GM12878 (cell line): ENCODE measurements at regions not wholly inside any gene's neighbourhood (a gene's known extent, or its start where the extent isn't known, plus 50 kb on each side); places are given as distances from the start of the nearest gene placed in this dataset.

Experiments
- ATAC-seq: fragments of 200-7000 bp; cut with Tn5 transposase; 3 replicates; pipeline ENCODE4 v1.9.1; 2020; ENCODE audit warnings: mild to moderate bottlenecking, moderate library complexity
- BruUV-seq: library from RNA; stranded (reverse); fragments of 400-500 nt; replicated peaks from 2 replicates; lab custom pipeline; 2021; lab: Mats Ljungman, UMichigan
- CTCF ChIA-PET: fragments of 300-600 bp; sonication (Branson Sonifier 250); formaldehyde crosslinking; extraction: SDS; loops from one replicate; lab custom pipeline; 2021; ENCODE audit warnings: inconsistent platforms; lab: Yijun Ruan, JAX
- POLR2A ChIA-PET: fragments of 350-600 bp; formaldehyde crosslinking; extraction: SDS; loops from one replicate; lab custom pipeline; 2021; ENCODE audit warnings: inconsistent platforms; lab: Charles Lee
- RAD21 ChIA-PET: fragments of 300-600 bp; sonication (Branson Sonifier 250); formaldehyde crosslinking; loops from one replicate; lab custom pipeline; 2023; ENCODE audit warnings: antibody characterized with exemption; ENCODE audit not compliant: unreplicated experiment; lab: Charles Lee
- SMC1A ChIA-PET: fragments of 300-600 bp; sonication (Branson Sonifier 250); formaldehyde crosslinking; loops from one replicate; lab custom pipeline; 2023; ENCODE audit not compliant: unreplicated experiment, uncharacterized antibody; lab: Charles Lee
- DNase-seq: peaks from one replicate; pipeline ENCODE4 v3.0.0-alpha.2; 2011; ENCODE audit warnings: low read depth, low spot score
- FAIRE-seq: peaks from 3 replicates; lab custom pipeline; 2011; peaks lifted over from hg19 to GRCh38; lab: Jason Lieb, UNC
- H2AFZ ChIP-seq: 2 replicates; pipeline ENCODE4 v1.6.0; 2011; ENCODE audit warnings: low read depth, low read length, control low read depth; ENCODE audit not compliant: control insufficient read depth
- H3K27ac ChIP-seq: 2 replicates; pipeline ENCODE4 v1.5.1; 2011; ENCODE audit warnings: control low read depth; ENCODE audit not compliant: control insufficient read depth, insufficient read depth
- H3K27me3 ChIP-seq, 2 experiments: replicated peaks in 1 of 2; 2 replicates each; pipeline versions ENCODE4 v1.6.0 to v1.6.1; 2011; ENCODE audit warnings: low read length in 1 of 2; ENCODE audit not compliant: control insufficient read depth in 2 of 2, insufficient read depth in 2 of 2
- H3K36me3 ChIP-seq, 2 experiments: 2 replicates each; pipeline ENCODE4 v1.5.1; 2011; ENCODE audit warnings: low read length in 1 of 2; ENCODE audit not compliant: control insufficient read depth in 2 of 2, insufficient read depth in 2 of 2
- H3K4me1 ChIP-seq: 2 replicates; pipeline ENCODE4 v1.6.1; 2011; ENCODE audit warnings: mild to moderate bottlenecking, low read length, moderate library complexity, mixed read lengths; ENCODE audit not compliant: control insufficient read depth, insufficient read depth
- H3K4me2 ChIP-seq: 2 replicates; pipeline ENCODE4 v1.6.0; 2011; ENCODE audit warnings: control low read depth; ENCODE audit not compliant: control insufficient read depth, insufficient read depth
- H3K4me3 ChIP-seq: fragments of 200-600 bp; sonication (generic); 2 replicates; pipeline ENCODE4 v1.5.1; 2016
- H3K79me2 ChIP-seq: 2 replicates; pipeline ENCODE4 v1.6.0; 2011; ENCODE audit warnings: low read length; ENCODE audit not compliant: control insufficient read depth, insufficient read depth
- H3K9ac ChIP-seq: 2 replicates; pipeline ENCODE4 v1.8.0; 2011; ENCODE audit warnings: low read length, control low read depth, mixed read lengths; ENCODE audit not compliant: control insufficient read depth, insufficient read depth
- H3K9me3 ChIP-seq: replicated peaks from 3 replicates; pipeline ENCODE4 v1.5.1; 2011; ENCODE audit warnings: mild to moderate bottlenecking, low read length; ENCODE audit not compliant: control insufficient read depth, insufficient read depth
- H4K20me1 ChIP-seq: 2 replicates; pipeline ENCODE4 v1.6.0; 2011; ENCODE audit not compliant: control insufficient read depth, insufficient read depth
- ASH2L ChIP-seq: fragments of 300-600, 200-600 bp; sonication (generic); IDR thresholded peaks from 2 replicates; pipeline ENCODE4 v1.6.1; 2017; ENCODE audit warnings: low read depth, mild to moderate bottlenecking, borderline replicate concordance
- BCL11A ChIP-seq: IDR thresholded peaks from 2 replicates; pipeline ENCODE4 v1.6.1; 2011; ENCODE audit warnings: low read depth, low read length
- BMI1 ChIP-seq: fragments of 450-650 bp; IDR thresholded peaks from 2 replicates; pipeline ENCODE4 v1.6.1; 2016; ENCODE audit warnings: mild to moderate bottlenecking, moderate library complexity, borderline replicate concordance
- CBFB ChIP-seq: IDR thresholded peaks from 2 replicates; pipeline ENCODE4 v1.6.1; 2016; ENCODE audit warnings: antibody characterized with exemption, low read depth
- EP300 ChIP-seq, 2 experiments: fragments of 150-350 bp in 1 of 2; IDR thresholded peaks; 2 replicates each; pipeline ENCODE4 v1.6.1; 2011 to 2012; ENCODE audit warnings: low read depth in 2 of 2, low read length in 2 of 2, borderline replicate concordance in 1 of 2, improper control_type of control experiment in 1 of 2, inconsistent platforms in 1 of 2; ENCODE audit not compliant: control insufficient read depth in 1 of 2
- EZH2 ChIP-seq: IDR thresholded peaks from 2 replicates; pipeline ENCODE4 v1.6.1; 2012; ENCODE audit warnings: low read depth, mild to moderate bottlenecking, control low read depth, inconsistent platforms, low read length, borderline replicate concordance; ENCODE audit not compliant: control insufficient read depth
- IRF3 ChIP-seq: fragments of 450-650 bp; IDR thresholded peaks from 2 replicates; pipeline ENCODE4 v1.6.1; 2014; ENCODE audit warnings: mild to moderate bottlenecking
- JUND ChIP-seq: IDR thresholded peaks from 2 replicates; pipeline ENCODE4 v1.6.1; 2012; ENCODE audit warnings: low read depth, mild to moderate bottlenecking, low read length, improper control_type of control experiment, moderate library complexity
- KAT2A ChIP-seq: conservative IDR thresholded peaks from 2 replicates; pipeline ENCODE4 v1.6.1; 2011; ENCODE audit warnings: low read depth, low read length; ENCODE audit not compliant: control insufficient read depth
- MTA2 ChIP-seq: fragments of 450-650 bp; IDR thresholded peaks from 2 replicates; pipeline ENCODE4 v1.6.1; 2016; ENCODE audit warnings: low read depth, mild to moderate bottlenecking, moderate library complexity
- NR2F1 ChIP-seq: fragments of 450-650 bp; conservative IDR thresholded peaks from 2 replicates; pipeline ENCODE4 v1.6.1; 2017; ENCODE audit warnings: mild to moderate bottlenecking
- POLR2A ChIP-seq: IDR thresholded peaks from 2 replicates; pipeline ENCODE4 v1.6.1; 2011; ENCODE audit warnings: low read depth, mild to moderate bottlenecking, low read length
- POLR2AphosphoS2 ChIP-seq: IDR thresholded peaks from 2 replicates; pipeline ENCODE4 v1.6.1; 2011; ENCODE audit warnings: low read depth, mild to moderate bottlenecking, low read length, improper control_type of control experiment, moderate library complexity
- RUNX3 ChIP-seq: IDR thresholded peaks from 2 replicates; pipeline ENCODE4 v1.6.1; 2012; ENCODE audit warnings: low read length, inconsistent platforms
- SMAD5 ChIP-seq: IDR thresholded peaks from 2 replicates; pipeline ENCODE4 v1.6.1; 2016; ENCODE audit warnings: antibody characterized with exemption, low read depth
- SMARCA5 ChIP-seq: fragments of 450-650 bp; IDR thresholded peaks from 2 replicates; pipeline ENCODE4 v1.6.1; 2017; ENCODE audit warnings: mild to moderate bottlenecking
- SREBF1 ChIP-seq: IDR thresholded peaks from 2 replicates; pipeline ENCODE4 v1.6.1; 2012; ENCODE audit warnings: mild to moderate bottlenecking, low read length
- TARDBP ChIP-seq: IDR thresholded peaks from 2 replicates; pipeline ENCODE4 v1.6.1; 2016; ENCODE audit warnings: borderline replicate concordance
- ZNF274 ChIP-seq: IDR thresholded peaks from one replicate; pipeline ENCODE4 v1.8.0; 2011; ENCODE audit not compliant: insufficient read length, insufficient read depth
- WGBS: methylation state at CpG from one replicate; pipeline ENCODE4 v1.1.6; 2016; ENCODE audit warnings: low lambda C conversion rate; ENCODE audit not compliant: insufficient replicate concordance, insufficient coverage; ENCODE audit errors: missing lambda C conversion rate; 5-methylcytosine and 5-hydroxymethylcytosine counted together
- in situ Hi-C: fragments of 300-500 bp; cut with MboI; formaldehyde crosslinking; loops from 9 replicates; pipeline ENCODE4 v1.14.3; 2018; ENCODE audit warnings: mixed read lengths
- intact Hi-C: fragments of 100-400 bp; cut with micrococcal nuclease; formaldehyde crosslinking; loops from one replicate; pipeline ENCODE4 v1.14.2; 2022; ENCODE audit not compliant: unreplicated experiment
- TF ChIP-seq, protein P1 (sequence below): fragments of 150-350 bp; IDR thresholded peaks from 2 replicates; pipeline ENCODE4 v1.6.1; 2014; ENCODE audit warnings: mild to moderate bottlenecking, low read depth, low read length
- TF ChIP-seq, protein P2 (sequence below): fragments of 450-650 bp; IDR thresholded peaks from 2 replicates; pipeline ENCODE4 v1.6.1; 2016; ENCODE audit warnings: mild to moderate bottlenecking

DNA sequence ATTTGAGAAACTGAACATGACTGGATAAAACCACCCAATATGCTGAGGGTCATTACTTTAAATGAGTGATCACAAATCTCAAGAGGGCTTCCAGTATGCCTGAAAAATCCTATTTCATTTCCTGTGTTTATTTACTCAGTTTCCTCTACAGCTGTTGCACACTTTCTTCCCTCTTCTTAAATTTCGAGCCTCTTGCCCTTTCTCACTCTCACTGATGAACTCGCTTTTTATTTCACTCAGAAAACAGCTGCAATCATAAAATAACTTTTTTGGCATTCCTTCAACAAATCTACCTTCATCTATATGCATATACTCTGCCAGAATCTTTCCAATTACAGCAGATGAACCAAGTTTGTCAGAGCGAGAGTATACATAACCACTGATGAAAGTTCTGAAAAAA lies 101.3 kb downstream of the EIF4E start (continued):
- TF ChIP-seq, protein P1, sequence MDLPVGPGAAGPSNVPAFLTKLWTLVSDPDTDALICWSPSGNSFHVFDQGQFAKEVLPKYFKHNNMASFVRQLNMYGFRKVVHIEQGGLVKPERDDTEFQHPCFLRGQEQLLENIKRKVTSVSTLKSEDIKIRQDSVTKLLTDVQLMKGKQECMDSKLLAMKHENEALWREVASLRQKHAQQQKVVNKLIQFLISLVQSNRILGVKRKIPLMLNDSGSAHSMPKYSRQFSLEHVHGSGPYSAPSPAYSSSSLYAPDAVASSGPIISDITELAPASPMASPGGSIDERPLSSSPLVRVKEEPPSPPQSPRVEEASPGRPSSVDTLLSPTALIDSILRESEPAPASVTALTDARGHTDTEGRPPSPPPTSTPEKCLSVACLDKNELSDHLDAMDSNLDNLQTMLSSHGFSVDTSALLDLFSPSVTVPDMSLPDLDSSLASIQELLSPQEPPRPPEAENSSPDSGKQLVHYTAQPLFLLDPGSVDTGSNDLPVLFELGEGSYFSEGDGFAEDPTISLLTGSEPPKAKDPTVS = no peak
- TF ChIP-seq ASH2L (no peak), CBFB (no peak), BMI1 (no peak), SMARCA5 (no peak), MTA2 (no peak), JUND (no peak), BCL11A (no peak), POLR2AphosphoS2 (no peak)
- TF ChIP-seq, all 136 proteins: peak for 0

DNA sequence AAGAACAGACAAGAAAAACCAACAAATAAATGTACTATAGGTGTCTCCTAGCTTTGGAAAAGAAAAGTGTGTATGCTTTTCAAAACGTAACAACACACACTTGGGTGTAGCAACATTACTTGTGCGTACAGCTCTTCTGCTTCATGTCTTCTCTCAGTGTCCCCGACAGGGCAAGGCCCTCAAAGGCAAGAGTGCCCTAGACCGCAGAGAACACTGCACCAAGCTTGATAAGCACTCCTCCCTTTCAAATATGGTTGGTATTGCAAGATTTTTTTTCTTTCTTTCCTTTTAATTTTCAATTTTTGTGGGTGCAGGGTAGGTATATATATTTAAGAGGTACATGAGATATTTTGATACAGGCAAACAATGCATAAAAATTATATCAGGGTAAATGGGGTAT lies 106.8 kb downstream of the EIF4E start:
- Histone ChIP-seq H3K4me2 (no peak overlapping the region), H4K20me1 (no peaks in the 10 kb centered on the region), H3K27me3 (no peaks in the 10 kb centered on the region), H3K27ac (no peak overlapping the region), H3K4me3 (no peak overlapping the region), H3K4me1 (no peaks in the 10 kb centered on the region), H3K9me3 (no peaks in the 10 kb centered on the region), H2AFZ (no peak overlapping the region), H3K36me3 (no peaks in the 10 kb centered on the region), H3K9ac (no peak overlapping the region), H3K79me2 (no peaks in the 10 kb centered on the region)
- ChIA-PET RAD21 (no interaction called here), CTCF (interaction anchor here (0.6 kb wide), 1 partner anchor 139 kb away, joined by 4 read pairs; no protein-coding TSS in a partner anchor), SMC1A (no interaction called here), POLR2A (no interaction called here)
- intact Hi-C loops (no loop called here), in situ Hi-C loops (no loop called here)
- DNase-seq (no peak), ATAC-seq (no peak), FAIRE-seq (no peak)
- 27% methylated on average over 4 of the region's 4 CpGs for WGBS
- no TSS peak for BruUV-seq
- TF ChIP-seq EP300 (IDR thresholded peaks at IDR 0.05; ENCODE audit: borderline replicate concordance in 1 of 2, control insufficient read depth in 1 of 2, low read depth in 2 of 2, low read length in 2 of 2) (no peak), KAT2A (no peak), SMAD5 (no peak), SREBF1 (no peak), NR2F1 (no peak), EZH2 (no peak), IRF3 (no peak), TARDBP (no peak), POLR2A (no peak), ZNF274 (no peak), RUNX3 (no peak)
- TF ChIP-seq, protein P1 = no peak
- TF ChIP-seq, protein P2, sequence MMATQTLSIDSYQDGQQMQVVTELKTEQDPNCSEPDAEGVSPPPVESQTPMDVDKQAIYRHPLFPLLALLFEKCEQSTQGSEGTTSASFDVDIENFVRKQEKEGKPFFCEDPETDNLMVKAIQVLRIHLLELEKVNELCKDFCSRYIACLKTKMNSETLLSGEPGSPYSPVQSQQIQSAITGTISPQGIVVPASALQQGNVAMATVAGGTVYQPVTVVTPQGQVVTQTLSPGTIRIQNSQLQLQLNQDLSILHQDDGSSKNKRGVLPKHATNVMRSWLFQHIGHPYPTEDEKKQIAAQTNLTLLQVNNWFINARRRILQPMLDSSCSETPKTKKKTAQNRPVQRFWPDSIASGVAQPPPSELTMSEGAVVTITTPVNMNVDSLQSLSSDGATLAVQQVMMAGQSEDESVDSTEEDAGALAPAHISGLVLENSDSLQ = no peak
